DND-41 (cell line): ENCODE measurements at regions not wholly inside any gene's neighbourhood (a gene's known extent, or its start where the extent isn't known, plus 50 kb on each side); places are given as distances from the start of the nearest gene placed in this dataset.

Experiments used
- EZH2 ChIP-seq: IDR thresholded peaks from 3 replicates; pipeline ENCODE4 v1.6.1; 2012; ENCODE audit warnings: borderline replicate concordance, low read depth, mild to moderate bottlenecking, moderate library complexity, low read length, inconsistent platforms; ENCODE audit not compliant: severe bottlenecking
- TF ChIP-seq, protein P1 (sequence below): IDR thresholded peaks from 2 replicates; pipeline ENCODE4 v1.5.1; 2012; ENCODE audit warnings: borderline replicate concordance, low read length, moderate library complexity, mild to moderate bottlenecking; ENCODE audit not compliant: poor library complexity, severe bottlenecking; ENCODE audit errors: extremely low read depth

DNA sequence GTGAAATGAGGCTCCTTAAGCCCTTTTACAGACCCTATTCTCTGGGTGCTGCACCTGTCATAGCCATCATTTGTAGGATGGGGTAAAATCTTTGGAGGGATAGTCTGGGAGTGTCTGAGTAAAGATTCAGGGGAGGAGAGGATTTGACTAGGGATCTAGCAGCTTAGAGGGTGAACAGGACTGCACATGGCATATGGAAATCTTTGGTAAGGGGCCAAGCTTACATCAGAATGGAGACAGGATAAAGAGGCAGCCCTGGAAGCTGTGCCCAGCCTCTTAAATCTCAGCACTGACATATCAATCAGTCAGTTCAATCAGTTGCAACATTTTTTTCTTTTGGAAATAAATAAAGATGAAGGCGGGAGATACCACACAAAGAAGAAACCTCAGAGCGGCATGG lies 301.8 kb upstream of the CADM1 start:
- TF ChIP-seq, protein P1, sequence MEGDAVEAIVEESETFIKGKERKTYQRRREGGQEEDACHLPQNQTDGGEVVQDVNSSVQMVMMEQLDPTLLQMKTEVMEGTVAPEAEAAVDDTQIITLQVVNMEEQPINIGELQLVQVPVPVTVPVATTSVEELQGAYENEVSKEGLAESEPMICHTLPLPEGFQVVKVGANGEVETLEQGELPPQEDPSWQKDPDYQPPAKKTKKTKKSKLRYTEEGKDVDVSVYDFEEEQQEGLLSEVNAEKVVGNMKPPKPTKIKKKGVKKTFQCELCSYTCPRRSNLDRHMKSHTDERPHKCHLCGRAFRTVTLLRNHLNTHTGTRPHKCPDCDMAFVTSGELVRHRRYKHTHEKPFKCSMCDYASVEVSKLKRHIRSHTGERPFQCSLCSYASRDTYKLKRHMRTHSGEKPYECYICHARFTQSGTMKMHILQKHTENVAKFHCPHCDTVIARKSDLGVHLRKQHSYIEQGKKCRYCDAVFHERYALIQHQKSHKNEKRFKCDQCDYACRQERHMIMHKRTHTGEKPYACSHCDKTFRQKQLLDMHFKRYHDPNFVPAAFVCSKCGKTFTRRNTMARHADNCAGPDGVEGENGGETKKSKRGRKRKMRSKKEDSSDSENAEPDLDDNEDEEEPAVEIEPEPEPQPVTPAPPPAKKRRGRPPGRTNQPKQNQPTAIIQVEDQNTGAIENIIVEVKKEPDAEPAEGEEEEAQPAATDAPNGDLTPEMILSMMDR = no peak
- no peak for TF ChIP-seq EZH2
